ENCODE measurements at regions not wholly inside any gene's neighbourhood (a gene's known extent, or its start where the extent isn't known, plus 50 kb on each side); places are given as distances from the start of the nearest gene placed in this dataset.

DNA sequence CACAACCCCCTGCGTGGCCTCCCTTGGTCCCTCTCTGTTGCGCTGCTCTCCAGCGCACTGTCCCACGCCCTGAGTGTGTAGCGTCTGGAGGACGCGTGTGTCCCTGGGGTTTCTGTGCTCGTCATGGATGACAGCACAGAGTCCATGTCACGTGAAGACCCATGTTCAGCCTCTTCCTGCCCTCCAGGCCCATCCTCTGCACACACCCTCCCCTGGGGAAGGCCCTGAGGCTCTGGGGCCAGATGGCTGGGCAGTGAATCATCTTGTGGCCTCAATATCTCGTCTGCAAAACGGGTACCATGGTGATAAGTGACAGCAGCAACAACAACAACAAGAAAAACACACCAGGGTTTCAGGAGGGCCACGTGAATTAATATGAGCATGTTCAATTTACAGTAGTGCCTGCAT is 71.5 kb upstream of the ARHGEF7 start:
- intact Hi-C loops (cut with DNase I): no loop called here
- DNase-seq: peak in 1 of 42 donors; percentile 33

DNA sequence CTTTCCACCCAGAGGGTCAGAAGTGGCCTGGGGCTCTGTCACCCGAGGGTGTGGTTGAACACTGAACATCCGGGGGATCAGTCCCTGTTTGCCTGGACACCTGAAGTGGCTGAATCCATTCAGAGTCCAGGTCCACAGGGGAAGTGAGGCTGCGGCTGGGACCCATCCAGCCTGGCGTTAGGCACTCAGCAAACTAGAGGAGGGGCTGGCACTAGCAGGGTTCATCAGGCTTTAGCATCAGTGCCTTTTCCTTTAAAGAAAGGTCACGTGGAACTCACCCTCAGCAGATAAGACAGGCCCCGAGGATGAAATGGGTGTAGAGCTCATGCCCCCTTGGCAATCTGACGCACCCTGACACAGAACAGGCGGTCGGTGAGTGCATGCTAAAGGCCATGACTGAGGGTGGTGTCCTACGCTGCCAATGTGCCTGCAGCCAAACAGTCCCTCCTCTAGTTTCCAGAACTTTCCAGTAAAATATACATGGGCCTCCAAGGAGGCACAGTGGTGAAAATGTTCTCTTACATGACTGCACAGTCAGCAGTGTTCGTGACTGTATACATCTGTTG is 72.4 kb upstream of the ARHGEF7 start:
- intact Hi-C loops (cut with DNase I): no loop called here

DNA sequence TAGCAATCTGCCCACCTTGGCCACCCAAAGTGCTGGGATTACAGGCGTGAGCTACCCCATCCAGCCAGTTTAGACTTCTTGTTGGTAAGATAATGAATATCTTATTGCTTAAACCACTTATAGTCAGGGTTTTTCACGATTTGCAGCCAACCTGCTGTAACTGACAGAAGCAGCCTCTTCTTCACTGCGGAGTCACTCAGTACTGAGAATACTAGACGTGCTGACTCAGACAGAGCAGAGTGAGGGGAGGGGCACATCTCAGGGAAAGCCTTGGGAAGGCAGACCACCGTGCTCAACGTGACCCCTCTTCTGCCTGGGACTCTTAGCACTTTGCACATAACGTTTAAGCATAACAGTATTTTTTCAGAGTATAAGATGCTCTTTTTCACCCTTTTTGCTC is 74.3 kb upstream of the ARHGEF7 start:
- intact Hi-C loops (cut with DNase I): no loop called here
- DNase-seq: peak in 1 of 42 donors; percentile 10

More for the DNA sequence above, 72.4 kb upstream of the ARHGEF7 start:
- peak in 1 of 42 donors; percentile 24 for DNase-seq

DNA sequence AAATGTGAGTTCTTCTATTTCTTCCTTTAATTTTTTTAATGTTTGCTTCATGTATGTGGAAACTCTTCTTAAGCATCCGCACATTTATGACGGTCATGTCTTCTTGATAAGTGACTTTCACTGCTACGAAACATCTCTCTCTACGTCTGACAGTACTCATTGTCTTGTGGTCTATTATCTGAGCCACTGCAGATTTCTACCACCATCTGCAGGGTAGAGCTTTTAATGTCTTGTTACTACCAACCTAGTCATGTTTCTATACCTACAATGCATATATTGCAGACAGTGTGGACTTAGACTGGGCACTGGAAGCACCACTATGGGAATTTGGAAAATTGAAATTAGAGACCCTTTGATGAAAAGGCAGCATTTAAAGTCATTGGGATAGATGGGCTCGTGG is 75.4 kb upstream of the ARHGEF7 start:
- intact Hi-C loops (cut with DNase I): no loop called here

DNA sequence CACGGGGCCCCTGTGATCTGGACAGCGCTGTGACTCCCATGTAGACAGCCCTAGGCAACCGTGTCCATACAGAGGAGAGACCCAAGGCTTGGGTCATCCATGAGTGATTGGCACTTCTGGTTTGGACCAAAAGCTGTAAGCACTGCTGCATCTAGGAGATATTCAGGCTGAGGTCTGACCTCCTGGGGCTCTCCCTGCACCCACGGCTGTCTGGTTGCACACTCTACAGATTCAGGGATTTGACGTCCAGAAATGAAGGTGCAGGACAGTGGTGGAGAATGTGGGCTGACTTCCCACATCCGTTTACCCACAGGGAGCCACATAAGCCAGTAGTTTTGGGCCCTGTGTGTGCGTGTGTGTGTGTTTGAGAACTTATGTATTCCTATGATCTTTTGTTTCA is 76.2 kb upstream of the ARHGEF7 start:
- no peak for DNase-seq
- intact Hi-C loops (cut with DNase I): no loop called here

More for the DNA sequence above, 75.4 kb upstream of the ARHGEF7 start:
- peak in 1 of 42 donors; percentile 17 for DNase-seq

DNA sequence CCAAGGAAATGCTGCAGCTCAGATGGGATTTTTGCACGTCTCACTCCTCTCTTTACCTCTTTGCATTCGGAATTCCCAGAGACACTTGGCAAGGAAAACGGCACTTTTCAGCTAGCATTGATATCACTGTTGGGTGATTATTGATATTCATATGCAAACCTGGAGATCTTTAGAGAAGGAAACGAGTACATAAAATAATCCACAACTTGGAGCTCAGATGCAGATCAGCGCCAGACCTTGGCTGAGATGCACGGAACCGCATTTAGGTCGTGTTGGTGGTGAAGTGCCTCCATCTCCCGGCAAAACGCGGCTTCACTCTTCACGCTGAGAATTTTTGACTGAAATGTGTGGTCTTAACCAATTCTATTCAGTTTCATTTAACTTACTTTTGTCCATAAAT is 77.2 kb upstream of the ARHGEF7 start:
- intact Hi-C loops (cut with DNase I): no loop called here
- peak in 2 of 42 donors; percentile 26 to 33 for DNase-seq

DNA sequence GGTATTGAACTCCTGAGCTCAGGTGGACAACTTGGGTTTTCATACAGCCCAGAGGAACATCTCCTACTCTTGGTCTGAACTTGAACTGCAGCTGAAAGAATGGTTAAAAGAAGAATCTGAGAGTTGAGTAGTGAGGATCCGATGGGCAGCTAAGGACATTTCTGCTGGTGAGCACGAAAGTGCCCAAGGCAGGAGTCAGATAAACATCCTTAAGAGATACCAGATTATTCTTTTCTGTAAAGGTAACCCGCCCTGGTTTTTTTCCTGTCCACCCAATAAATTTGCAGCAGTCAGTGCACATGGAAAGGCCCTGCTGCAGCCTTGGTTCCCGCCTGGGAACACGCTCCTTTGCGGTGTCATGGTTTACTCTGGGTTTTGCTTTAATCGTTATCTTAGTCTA is 78.4 kb upstream of the ARHGEF7 start:
- peak in 2 of 42 donors; percentile 22 to 27 for DNase-seq
- intact Hi-C loops (cut with DNase I): no loop called here

DNA sequence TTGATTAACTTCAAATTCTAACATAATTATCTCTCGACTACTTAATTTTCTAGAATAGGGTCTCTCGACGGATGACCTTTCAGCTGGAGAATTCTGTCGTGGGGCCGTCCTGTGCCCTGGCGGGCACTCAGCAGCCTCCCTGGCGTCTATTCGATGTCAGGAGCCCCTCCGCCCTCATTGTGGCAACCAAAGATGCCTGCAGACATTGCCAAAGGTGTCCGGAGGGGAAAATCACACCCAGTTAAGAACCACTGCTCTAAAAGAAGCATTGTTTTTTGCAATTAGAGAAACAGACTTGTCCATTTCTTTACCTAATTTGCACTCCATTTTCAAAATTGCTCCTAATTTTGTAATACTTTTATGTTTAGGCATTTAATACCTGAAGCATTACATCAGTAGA is 79.2 kb upstream of the ARHGEF7 start:
- intact Hi-C loops (cut with DNase I): no loop called here
- no peak for DNase-seq

DNA sequence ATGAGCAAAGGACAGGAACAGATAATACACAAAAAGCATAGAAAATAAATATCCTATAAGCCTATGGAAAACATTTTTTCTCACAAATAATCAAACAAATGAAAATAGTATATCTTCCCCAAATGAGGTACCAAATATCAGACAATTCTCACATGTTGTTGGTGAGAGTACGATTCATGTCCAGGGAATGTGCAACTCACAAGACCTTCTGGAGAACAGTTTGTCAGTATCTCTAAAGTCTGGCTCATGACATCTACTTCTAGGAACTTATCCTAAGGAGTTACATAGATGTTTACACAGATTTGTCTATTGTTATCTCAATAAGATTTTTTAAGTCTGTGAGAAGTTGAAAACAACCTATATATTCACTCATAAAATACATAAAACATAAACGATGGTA is 80.3 kb upstream of the ARHGEF7 start:
- no peak for DNase-seq
- intact Hi-C loops (cut with DNase I): no loop called here

DNA sequence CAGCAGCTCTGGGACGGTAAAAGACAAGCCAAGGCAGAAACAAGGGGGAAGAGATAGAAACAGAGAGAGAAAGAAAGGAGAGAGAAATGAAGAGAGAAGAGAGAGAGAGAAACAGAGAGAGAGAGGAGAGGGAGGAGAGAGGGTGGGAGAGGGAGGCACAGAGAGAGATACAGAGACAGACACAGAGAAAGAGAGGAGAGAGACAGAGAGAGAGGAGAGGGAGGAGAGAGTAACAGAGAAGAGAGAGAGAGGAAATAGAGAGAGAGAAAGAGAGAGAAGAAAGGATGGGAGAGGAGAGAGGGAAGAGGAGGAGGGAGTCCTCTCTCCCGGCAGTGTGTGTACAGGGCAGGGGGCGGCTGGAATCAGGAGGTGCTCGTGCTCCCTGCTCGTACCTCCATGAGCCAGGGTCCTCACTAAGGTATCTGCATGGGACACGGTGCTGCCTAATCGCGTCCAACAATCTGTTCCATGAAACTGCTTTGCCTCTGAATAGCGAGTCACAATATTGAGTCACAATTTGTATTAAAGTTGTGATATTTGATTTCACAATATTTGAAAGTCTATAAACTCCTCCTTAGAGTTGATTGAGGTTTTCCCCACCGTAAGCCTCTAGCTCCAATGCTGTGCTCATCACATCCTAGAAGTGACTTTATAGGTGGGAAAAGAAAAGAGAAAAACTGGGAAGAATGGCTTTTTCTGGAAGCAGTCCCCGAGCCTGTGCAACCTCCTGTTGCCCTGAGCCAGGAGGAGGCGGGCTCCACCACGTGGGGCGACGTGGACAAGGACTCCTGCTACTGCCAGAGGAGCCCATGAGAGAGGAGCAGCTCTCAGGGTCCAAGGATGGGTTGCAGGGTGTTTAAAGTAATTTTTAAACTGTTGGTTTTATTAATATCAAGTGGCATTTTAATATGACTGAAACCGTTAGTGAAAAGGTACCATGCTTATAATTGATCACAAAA is 81.7 kb upstream of the ARHGEF7 start:
- intact Hi-C loops (cut with DNase I): no loop called here
- DNase-seq: no peak

DNA sequence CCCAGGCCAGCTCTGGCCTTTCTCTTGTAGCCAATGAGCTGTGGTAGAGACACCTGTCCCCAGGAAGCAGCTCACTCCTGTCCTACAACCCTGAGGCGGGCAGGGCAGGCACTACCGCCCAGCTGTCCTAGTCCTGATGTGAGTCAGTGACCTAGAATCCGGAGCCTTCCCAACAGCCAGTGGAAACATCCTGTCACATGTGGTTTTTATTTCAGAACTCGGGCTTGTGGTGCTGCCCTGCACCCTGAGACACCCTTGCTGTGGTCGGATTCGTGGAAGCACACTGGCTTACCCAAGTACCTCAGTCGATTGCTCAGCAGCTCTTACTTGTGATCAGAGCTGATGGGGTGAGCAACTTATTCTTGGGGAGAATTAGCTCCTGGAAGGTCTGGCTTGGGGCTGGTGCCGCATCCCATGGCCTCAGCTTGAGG is 83.6 kb upstream of the ARHGEF7 start:
- DNase-seq: no peak

DNA sequence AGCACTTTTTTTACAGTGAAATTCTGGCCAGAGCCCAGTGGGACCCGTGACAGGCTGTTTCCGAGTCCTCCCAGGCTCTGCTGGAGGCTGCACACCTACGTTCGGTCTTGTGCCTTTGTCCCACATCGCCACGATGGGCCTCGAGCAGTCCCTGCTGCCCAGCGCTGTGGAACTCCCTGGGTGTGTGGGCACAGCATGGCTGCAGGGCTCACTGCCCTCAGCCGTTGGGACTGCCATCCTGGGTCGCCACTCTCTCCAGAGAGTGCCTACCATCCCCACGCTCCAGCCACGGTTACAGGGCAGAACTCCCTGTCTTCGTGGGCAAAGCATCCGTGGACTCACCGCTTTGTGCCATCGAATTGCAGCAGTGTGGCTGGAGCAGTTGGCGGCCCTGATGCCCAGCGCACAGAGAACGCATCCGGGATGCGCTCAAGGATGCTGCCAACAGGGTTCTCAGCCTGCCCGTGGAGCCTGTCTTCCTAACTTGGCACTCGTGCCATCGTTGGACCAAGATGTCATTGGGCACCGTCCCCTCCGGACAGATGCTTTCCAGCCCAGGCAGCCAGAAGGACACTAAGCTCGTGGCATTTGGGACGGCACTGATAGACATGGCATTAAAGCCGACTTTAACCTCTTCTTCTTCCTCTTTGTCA is 85.0 kb upstream of the ARHGEF7 start:
- DNase-seq: no peak
- intact Hi-C loops (cut with DNase I): no loop called here

More for the DNA sequence above, 83.6 kb upstream of the ARHGEF7 start:
- intact Hi-C loops (cut with DNase I): no loop called here

DNA sequence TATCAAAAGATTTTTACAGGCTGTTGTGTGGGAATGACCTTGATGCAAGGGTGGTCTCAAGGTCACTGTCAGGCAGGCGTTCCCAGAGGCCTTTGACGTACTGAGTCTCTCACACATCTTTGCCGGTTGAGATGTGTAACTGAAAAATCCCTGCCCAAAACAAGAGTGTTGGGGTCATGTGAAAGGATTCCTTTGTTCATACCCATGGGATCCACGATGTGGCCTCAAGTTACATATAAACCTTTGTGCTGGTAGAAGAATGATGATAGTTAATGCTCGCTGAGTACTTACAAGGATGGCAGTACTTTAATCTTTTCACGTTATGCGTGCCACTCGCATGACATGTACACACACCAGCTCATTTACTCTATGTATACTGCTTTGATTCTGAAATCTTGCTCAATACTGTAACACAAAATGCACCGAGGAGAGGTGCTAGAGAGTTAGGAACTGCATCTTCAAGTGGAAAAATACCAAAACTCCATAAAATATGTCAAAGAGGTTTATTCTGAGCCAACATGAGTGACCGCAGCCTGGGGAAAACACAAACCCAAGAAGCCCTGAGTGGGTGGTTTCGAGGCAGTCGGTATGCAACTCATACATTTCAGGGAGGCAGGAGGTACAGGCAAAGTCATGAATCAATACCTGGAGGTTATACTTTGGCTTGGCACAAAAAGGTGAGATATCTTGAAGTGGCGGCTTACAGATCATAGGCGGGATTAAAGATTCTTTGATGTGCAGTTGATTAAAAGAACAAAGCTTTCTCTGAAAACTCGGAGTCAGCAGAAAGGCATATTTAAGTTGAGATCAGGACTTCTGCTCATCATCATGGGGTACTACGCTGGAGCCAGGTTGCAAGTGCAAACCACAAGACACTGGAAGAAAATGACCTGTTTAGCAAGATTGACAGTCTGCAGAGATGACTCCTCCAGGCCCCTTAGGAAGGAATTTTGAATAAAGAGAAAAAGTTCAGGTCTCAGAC is 87.4 kb upstream of the ARHGEF7 start:
- intact Hi-C loops (cut with DNase I): no loop called here
- DNase-seq: no peak

DNA sequence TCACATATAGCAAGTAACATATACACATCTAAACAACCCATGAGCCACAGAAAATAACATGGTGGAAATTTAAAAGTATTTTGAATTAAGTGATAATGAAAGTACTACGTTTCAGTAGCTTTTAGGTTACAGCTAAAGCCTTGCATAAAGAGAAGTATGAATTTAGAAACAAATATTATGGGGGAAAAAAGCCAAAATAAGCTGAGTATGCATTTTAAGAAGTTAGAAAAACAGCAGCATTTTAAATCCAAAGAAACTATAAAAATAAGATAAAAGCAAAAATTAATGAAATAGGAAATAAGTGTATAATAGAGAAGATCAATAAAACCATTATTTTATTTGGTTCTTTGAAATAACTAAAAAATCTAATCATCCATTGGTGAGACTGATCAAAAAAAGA is 89.8 kb upstream of the ARHGEF7 start:
- DNase-seq: no peak
- intact Hi-C loops (cut with DNase I): no loop called here

DNA sequence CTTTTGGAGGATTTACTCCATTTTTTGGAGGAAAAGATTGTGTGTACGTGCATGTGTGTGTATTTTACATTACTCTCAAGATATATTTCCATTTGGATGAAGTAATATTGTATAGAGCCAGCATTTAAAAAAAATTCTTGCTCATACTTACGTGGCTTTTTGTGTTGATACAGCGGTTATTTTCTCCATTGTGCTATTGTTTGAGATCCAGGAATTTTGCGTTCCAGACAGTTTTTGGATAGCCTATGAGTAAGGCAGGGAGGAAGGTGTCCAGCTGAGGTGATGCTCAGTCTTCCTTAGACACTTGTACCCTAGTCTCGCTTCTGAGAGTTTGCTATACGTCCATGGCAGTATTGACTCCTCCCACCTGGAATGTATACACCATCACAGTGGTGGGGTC is 92.2 kb upstream of the ARHGEF7 start:
- no peak for DNase-seq
- intact Hi-C loops (cut with DNase I): no loop called here

DNA sequence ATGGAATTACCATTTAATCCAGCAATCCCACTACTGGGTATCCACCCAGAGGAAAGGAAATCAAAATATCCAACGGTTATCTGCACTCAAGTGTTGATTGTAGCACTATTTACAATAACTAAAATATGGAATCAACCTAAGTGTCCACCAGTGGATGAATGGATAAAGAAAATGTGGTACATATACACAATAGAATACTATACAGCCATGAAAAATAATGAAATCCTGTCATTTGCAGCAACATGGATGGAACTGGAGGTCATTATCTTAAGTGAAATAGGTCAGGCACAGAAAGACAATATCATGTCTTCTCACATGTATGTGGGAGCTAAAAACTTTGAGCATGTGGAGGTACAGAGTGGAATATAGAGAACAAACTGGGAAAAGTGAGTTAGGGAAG is 92.9 kb upstream of the ARHGEF7 start:
- intact Hi-C loops (cut with DNase I): no loop called here
- no peak for DNase-seq

DNA sequence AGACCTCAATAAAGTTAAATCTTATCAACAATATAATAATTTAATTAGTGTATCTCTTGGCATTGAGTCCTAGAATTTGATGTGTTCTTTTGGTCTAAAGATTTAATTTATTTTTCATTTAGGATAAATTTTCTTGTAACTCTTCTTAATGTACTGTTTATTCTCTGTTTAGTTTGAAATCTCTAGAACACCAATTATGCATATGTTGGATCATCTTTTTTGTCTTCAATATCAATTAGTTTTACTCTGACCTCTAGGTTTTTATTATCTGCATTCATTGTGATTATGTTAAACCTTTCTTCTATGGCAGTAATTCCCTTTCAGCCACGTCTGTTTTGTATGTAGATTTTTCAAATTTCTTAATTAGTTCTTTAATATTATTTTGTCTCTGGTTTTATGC is 93.8 kb upstream of the ARHGEF7 start:
- intact Hi-C loops (cut with DNase I): no loop called here
- no peak for DNase-seq

DNA sequence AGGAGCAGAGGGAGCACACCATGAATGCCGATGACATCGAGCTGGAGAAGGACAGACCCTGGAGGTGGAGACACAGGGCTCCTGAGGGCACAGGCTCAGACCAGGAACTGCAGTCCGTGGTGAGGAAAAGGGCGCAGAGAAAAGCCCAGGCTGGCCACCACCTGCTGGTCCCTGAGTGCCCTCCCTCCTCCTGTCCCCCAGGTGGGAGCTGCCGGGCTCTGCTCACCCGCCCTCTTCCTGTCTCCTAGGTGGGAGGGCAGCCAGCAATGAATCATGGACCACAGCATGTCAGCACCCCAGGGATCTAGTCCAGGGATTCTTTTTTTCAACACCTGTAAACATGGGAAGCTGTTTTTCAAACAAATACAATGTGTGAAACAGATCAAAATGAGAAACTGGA is 94.6 kb upstream of the ARHGEF7 start:
- intact Hi-C loops (cut with DNase I): no loop called here
- no peak for DNase-seq

DNA sequence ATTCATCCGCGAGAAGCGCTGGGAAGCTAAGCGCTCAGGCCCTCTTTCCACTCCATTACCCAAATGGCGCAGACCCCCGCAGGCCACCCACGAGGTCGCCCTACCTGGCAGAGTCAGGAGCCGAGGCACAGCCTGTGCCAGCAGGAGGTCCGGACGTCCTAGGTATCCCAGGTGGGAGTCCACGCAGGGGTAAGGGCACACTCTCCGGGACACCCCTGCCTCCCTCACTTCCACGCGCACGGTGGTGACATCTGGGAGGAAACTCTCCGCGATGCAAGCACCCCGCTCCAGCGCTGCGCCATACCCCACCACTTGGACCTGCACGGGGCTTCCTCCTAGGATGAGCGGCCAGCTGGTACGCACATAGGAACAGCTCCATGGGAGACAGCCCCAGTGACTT is 95.1 kb upstream of the ARHGEF7 start:
- DNase-seq: no peak
- intact Hi-C loops (cut with DNase I): no loop called here
